Mesenchymal stem cell (in vitro differentiated cells and primary cell): ENCODE measurements at regions not wholly inside any gene's neighbourhood (a gene's known extent, or its start where the extent isn't known, plus 50 kb on each side); places are given as distances from the start of the nearest gene placed in this dataset.

ENCODE experiments used
- DNase-seq: peaks from one replicate; pipeline ENCODE4 v3.0.0-alpha.2; 2013
- H2AFZ ChIP-seq: one replicate; pipeline ENCODE4 v1.6.1; 2013; ENCODE audit warnings: low read depth, mild to moderate bottlenecking, control low read depth, inconsistent platforms, low read length, moderate library complexity
- H2AK5ac ChIP-seq: 2 replicates; pipeline ENCODE4 v1.6.1; 2013; ENCODE audit warnings: low read length, moderate library complexity, mild to moderate bottlenecking, inconsistent platforms; ENCODE audit not compliant: severe bottlenecking
- H2BK120ac ChIP-seq: one replicate; pipeline ENCODE4 v1.6.1; 2013; ENCODE audit warnings: low read depth, mild to moderate bottlenecking, inconsistent platforms, low read length, moderate library complexity
- H2BK12ac ChIP-seq, 2 experiments: one replicate each; pipeline ENCODE4 v1.6.1; 2013; ENCODE audit warnings: inconsistent platforms in 2 of 2, low read length in 2 of 2, mild to moderate bottlenecking in 2 of 2, moderate library complexity in 2 of 2, control low read depth in 1 of 2
- H2BK15ac ChIP-seq: one replicate; pipeline ENCODE4 v1.6.1; 2013; ENCODE audit warnings: mild to moderate bottlenecking, low read depth, inconsistent platforms; ENCODE audit not compliant: poor library complexity, severe bottlenecking
- H2BK5ac ChIP-seq: 2 replicates; pipeline ENCODE4 v1.6.1; 2013; ENCODE audit warnings: low read depth, mild to moderate bottlenecking, low read length, control low read depth, inconsistent platforms; ENCODE audit not compliant: poor library complexity, severe bottlenecking
- H3K14ac ChIP-seq, 2 experiments: one replicate each; pipeline ENCODE4 v1.6.1; 2013; ENCODE audit warnings: inconsistent platforms in 2 of 2, low read length in 2 of 2, control low read depth in 1 of 2, mild to moderate bottlenecking in 1 of 2, moderate library complexity in 1 of 2
- H3K18ac ChIP-seq, 2 experiments: one replicate each; pipeline ENCODE4 v1.6.1; 2013; ENCODE audit warnings: inconsistent platforms in 2 of 2, low read length in 2 of 2, control low read depth in 1 of 2, low read depth in 1 of 2, mild to moderate bottlenecking in 1 of 2
- H3K23ac ChIP-seq, 2 experiments: one replicate each; pipeline ENCODE4 v1.6.1; 2013; ENCODE audit warnings: inconsistent platforms in 2 of 2, low read length in 2 of 2, mild to moderate bottlenecking in 2 of 2, moderate library complexity in 2 of 2, control low read depth in 1 of 2
- H3K27ac ChIP-seq: 2 replicates; pipeline ENCODE4 v1.5.1; 2013; ENCODE audit warnings: mild to moderate bottlenecking, moderate library complexity, low read length, control low read depth, inconsistent platforms; ENCODE audit not compliant: poor library complexity, severe bottlenecking
- H3K27me3 ChIP-seq, 2 experiments: 2 replicates each; pipeline versions ENCODE4 v1.6.1 to v1.7.0; 2013; ENCODE audit warnings: low read length in 2 of 2, mild to moderate bottlenecking in 2 of 2, moderate library complexity in 2 of 2, control low read depth in 1 of 2, inconsistent platforms in 1 of 2; ENCODE audit not compliant: control insufficient read depth in 1 of 2, insufficient read depth in 1 of 2
- H3K36me3 ChIP-seq, 2 experiments: 2 replicates each; pipeline versions ENCODE4 v1.6.1 to v1.7.0; 2013; ENCODE audit warnings: low read length in 2 of 2, control low read depth in 1 of 2, inconsistent platforms in 1 of 2, low read depth in 1 of 2, mild to moderate bottlenecking in 1 of 2; ENCODE audit not compliant: insufficient read depth in 2 of 2, control insufficient read depth in 1 of 2
- H3K4ac ChIP-seq, 2 experiments: one replicate each; pipeline ENCODE4 v1.6.1; 2013; ENCODE audit warnings: inconsistent platforms in 2 of 2, low read length in 2 of 2, mild to moderate bottlenecking in 2 of 2, moderate library complexity in 2 of 2, control low read depth in 1 of 2, low read depth in 1 of 2
- H3K4me1 ChIP-seq: 2 replicates; pipeline ENCODE4 v1.6.1; 2013; ENCODE audit warnings: low read depth, low read length, control low read depth; ENCODE audit not compliant: control insufficient read depth, insufficient read depth
- H3K4me2 ChIP-seq: 2 replicates; pipeline ENCODE4 v1.6.1; 2013; ENCODE audit warnings: low read length, mild to moderate bottlenecking, inconsistent platforms; ENCODE audit not compliant: poor library complexity, severe bottlenecking
- H3K4me3 ChIP-seq, 2 experiments: 2 replicates each; pipeline versions ENCODE4 v1.5.1 to v1.7.0; 2013; ENCODE audit warnings: low read length in 2 of 2, mild to moderate bottlenecking in 2 of 2, control low read depth in 1 of 2, low read depth in 1 of 2; ENCODE audit not compliant: insufficient read depth in 1 of 2
- H3K79me1 ChIP-seq: replicated peaks from 2 replicates; pipeline ENCODE4 v1.6.1; 2013; ENCODE audit warnings: mild to moderate bottlenecking, control low read depth, low read length, inconsistent platforms; ENCODE audit not compliant: poor library complexity, severe bottlenecking
- H3K9ac ChIP-seq: 2 replicates; pipeline ENCODE4 v1.7.0; 2013; ENCODE audit warnings: mild to moderate bottlenecking, low read length, moderate library complexity
- H3K9me3 ChIP-seq: 2 replicates; pipeline ENCODE4 v1.7.0; 2013; ENCODE audit warnings: mild to moderate bottlenecking, low read length; ENCODE audit not compliant: control insufficient read depth
- H4K8ac ChIP-seq: one replicate; pipeline ENCODE4 v1.6.1; 2013; ENCODE audit warnings: inconsistent platforms, mild to moderate bottlenecking, low read length, moderate library complexity
- H4K91ac ChIP-seq: one replicate; pipeline ENCODE4 v1.6.1; 2013; ENCODE audit warnings: mild to moderate bottlenecking, low read length, inconsistent platforms
- WGBS: methylation state at CpG from one replicate; pipeline ENCODE4 v1.1.7; 2013; ENCODE audit warnings: mixed read lengths; 5-methylcytosine and 5-hydroxymethylcytosine counted together

GRCh38 chrX:128883650-128884049 is 639.6 kb downstream of the SMARCA1 start:
- Histone ChIP-seq H3K9me3 (no peaks in the 10 kb centered on the region), H3K4ac (no peak overlapping the region), H2AK5ac (no peak overlapping the region), H2BK120ac (no peak overlapping the region), H3K4me3 (no peak overlapping the region), H2BK15ac (no peak overlapping the region), H3K4me2 (no peak overlapping the region), H3K36me3 (no peaks in the 10 kb centered on the region), H3K27ac (no peak overlapping the region), H2BK5ac (no peak overlapping the region), H2BK12ac (no peak overlapping the region), H3K4me1 (no peaks in the 10 kb centered on the region), H3K9ac (no peak overlapping the region), H3K27me3 (no peaks in the 10 kb centered on the region), H3K18ac (no peak overlapping the region), H4K91ac (no peak overlapping the region), H3K14ac (no peak overlapping the region), H2AFZ (no peak overlapping the region), H3K79me1 (no peaks in the 10 kb centered on the region), H4K8ac (no peak overlapping the region), H3K23ac (no peak overlapping the region)
- WGBS, result no CpG with 5 or more reads among the region's 3 CpGs
- DNase-seq, result no peak

- H3K18ac ChIP-seq, result no peak overlapping the region
- H3K4me1 ChIP-seq, result no peaks in the 10 kb centered on the region
- no peak overlapping the region for H2BK5ac ChIP-seq
- no peak overlapping the region for H3K4me3 ChIP-seq
- H3K36me3 ChIP-seq, result no peaks in the 10 kb centered on the region
- no peak overlapping the region for H4K91ac ChIP-seq
- DNase-seq, result no peak
- H2BK120ac ChIP-seq, result no peak overlapping the region
- no peak overlapping the region for H3K14ac ChIP-seq
- H2BK15ac ChIP-seq, result no peak overlapping the region
- H3K27ac ChIP-seq, result no peak overlapping the region
- no peak overlapping the region for H3K4me2 ChIP-seq
- H4K8ac ChIP-seq, result no peak overlapping the region
- no peak overlapping the region for H3K4ac ChIP-seq
- no peaks in the 10 kb centered on the region for H3K27me3 ChIP-seq
- H2BK12ac ChIP-seq, result no peak overlapping the region
- no peak overlapping the region for H3K9ac ChIP-seq
- H3K9me3 ChIP-seq, result no peaks in the 10 kb centered on the region
- H2AFZ ChIP-seq, result no peak overlapping the region
- H3K23ac ChIP-seq, result no peak overlapping the region
- H3K79me1 ChIP-seq, result no peaks in the 10 kb centered on the region
- no peak overlapping the region for H2AK5ac ChIP-seq
Observed at GRCh38 chrX:128870361-128870760, 652.9 kb downstream of the SMARCA1 start.

- H4K91ac ChIP-seq, result no peak overlapping the region
- H2BK120ac ChIP-seq, result no peak overlapping the region
- H2BK15ac ChIP-seq, result no peak overlapping the region
- H3K9me3 ChIP-seq, result no peaks in the 10 kb centered on the region
- H4K8ac ChIP-seq, result no peak overlapping the region
- H3K14ac ChIP-seq, result no peak overlapping the region
- H3K9ac ChIP-seq, result no peak overlapping the region
- no peak overlapping the region for H3K27ac ChIP-seq
- no peaks in the 10 kb centered on the region for H3K36me3 ChIP-seq
- no peak overlapping the region for H2BK12ac ChIP-seq
- no peak overlapping the region for H2BK5ac ChIP-seq
- H2AFZ ChIP-seq, result no peak overlapping the region
- H3K23ac ChIP-seq, result no peak overlapping the region
- H3K79me1 ChIP-seq, result no peaks in the 10 kb centered on the region
- H2AK5ac ChIP-seq, result no peak overlapping the region
- no peaks in the 10 kb centered on the region for H3K4me1 ChIP-seq
- H3K4me3 ChIP-seq, result no peak overlapping the region
- H3K4me2 ChIP-seq, result no peak overlapping the region
- no peak overlapping the region for H3K18ac ChIP-seq
- no peak for DNase-seq
- WGBS, result 80% methylated on average over 1 of the region's 2 CpGs
- H3K4ac ChIP-seq, result no peak overlapping the region
- no peaks in the 10 kb centered on the region for H3K27me3 ChIP-seq
Observed at GRCh38 chrX:128862557-128862956, 660.7 kb downstream of the SMARCA1 start.

GRCh38 chrX:128848374-128848773 is 674.9 kb downstream of the SMARCA1 start:
- H2AK5ac ChIP-seq, result no peak overlapping the region
- H3K4ac ChIP-seq, result no peak overlapping the region
- no peaks in the 10 kb centered on the region for H3K36me3 ChIP-seq
- no peak overlapping the region for H2BK12ac ChIP-seq
- no peak overlapping the region for H2BK120ac ChIP-seq
- no peak overlapping the region for H2BK15ac ChIP-seq
- H3K4me2 ChIP-seq, result no peak overlapping the region
- H3K9me3 ChIP-seq, result peaks cover 7% of the 10 kb centered on the region
- H3K18ac ChIP-seq, result no peak overlapping the region
- H3K14ac ChIP-seq, result no peak overlapping the region
- no peak overlapping the region for H4K8ac ChIP-seq
- H3K4me3 ChIP-seq, result no peak overlapping the region
- 0% methylated on average over 3 of the region's 3 CpGs for WGBS
- no peak overlapping the region for H3K9ac ChIP-seq
- H4K91ac ChIP-seq, result no peak overlapping the region
- no peaks in the 10 kb centered on the region for H3K79me1 ChIP-seq
- H2AFZ ChIP-seq, result no peak overlapping the region
- no peak overlapping the region for H3K27ac ChIP-seq
- H3K27me3 ChIP-seq, result no peaks in the 10 kb centered on the region
- no peak overlapping the region for H2BK5ac ChIP-seq
- H3K4me1 ChIP-seq, result no peaks in the 10 kb centered on the region
- no peak overlapping the region for H3K23ac ChIP-seq
- DNase-seq, result no peak
